ENCODE measurements at regions not wholly inside any gene's neighbourhood (a gene's known extent, or its start where the extent isn't known, plus 50 kb on each side); places are given as distances from the start of the nearest gene placed in this dataset.
A peak's percentile ranks its signal among the peaks of the same experiment; 100 is the strongest.

DNA sequence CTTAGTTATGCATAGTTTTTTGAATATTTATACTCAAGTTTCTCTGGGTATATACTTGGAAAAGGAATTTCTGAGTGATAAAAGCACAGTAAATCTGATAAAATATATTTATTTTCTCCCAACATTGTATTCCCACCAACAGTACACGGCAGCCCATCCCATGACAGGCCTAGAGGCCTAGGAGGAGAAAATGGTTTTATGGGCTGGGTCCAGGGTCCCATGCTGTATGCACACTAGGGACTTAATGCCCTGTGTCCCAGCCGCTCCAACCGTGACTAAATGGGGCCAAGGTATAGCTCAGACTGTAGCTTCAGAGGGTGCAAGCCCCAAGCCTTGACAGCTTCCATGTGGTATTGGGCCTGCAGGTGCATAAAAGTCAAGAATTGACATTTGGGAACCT, 1007.7 kb downstream of the DSC3 start:
- in situ Hi-C loops (cut with HindIII; ENCODE audit: low pct_unique_long_range_greater_than_20kb, low sequenced_read_pairs) = no loop called here
- TF ChIP-seq JUND (IDR thresholded peaks at IDR 0.05; ENCODE audit: low read depth) = no peak
- DNase-seq (ENCODE audit: low read depth in 1 of 2, low spot score in 1 of 2) = no peak

DNA sequence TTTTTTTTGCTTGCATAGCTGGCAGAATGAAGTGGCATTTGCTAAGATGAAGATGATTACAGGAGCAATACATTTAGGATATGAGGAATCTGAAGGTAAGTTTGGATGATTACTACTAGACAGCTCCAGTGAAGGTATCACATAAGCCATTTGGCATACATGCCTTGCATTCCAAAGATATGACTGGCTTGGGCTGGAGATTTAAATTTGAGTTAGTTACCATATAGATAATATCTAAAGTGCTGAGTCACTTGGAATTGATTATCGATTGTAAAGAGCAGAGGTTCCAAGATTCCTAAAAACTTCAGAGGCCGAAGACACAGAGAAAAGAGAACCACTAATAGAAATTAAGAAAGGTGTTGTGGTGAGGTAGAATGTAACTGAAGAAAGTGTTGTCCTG, 1026.4 kb downstream of the DSC3 start:
- no peak for DNase-seq (ENCODE audit: low read depth in 1 of 2, low spot score in 1 of 2)
- in situ Hi-C loops (cut with HindIII; ENCODE audit: low pct_unique_long_range_greater_than_20kb, low sequenced_read_pairs) = no loop called here
- TF ChIP-seq JUND (IDR thresholded peaks at IDR 0.05; ENCODE audit: low read depth) = no peak

DNA sequence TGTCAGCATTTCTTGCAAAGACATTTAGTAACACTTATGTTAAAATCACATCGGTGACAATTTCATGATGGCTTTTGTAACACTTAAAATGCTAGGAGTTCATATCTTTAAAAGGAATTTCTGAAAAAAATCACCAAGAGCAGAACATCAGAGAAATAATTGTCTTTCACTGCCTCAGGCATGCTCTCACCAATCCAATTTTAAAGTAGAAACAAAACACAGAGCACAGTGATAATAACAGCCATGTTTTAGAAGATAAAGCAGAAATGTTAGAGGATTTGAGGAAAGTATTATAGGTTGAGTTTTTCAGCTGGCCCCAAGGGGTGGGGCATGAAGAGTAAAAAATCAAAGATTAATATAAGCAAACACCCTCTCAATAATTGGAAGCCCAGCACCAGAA, 1037.6 kb downstream of the DSC3 start:
- in situ Hi-C loops (cut with HindIII; ENCODE audit: low pct_unique_long_range_greater_than_20kb, low sequenced_read_pairs) = no loop called here
- DNase-seq (ENCODE audit: low read depth in 1 of 2, low spot score in 1 of 2) = no peak
- TF ChIP-seq JUND (IDR thresholded peaks at IDR 0.05; ENCODE audit: low read depth) = no peak

DNA sequence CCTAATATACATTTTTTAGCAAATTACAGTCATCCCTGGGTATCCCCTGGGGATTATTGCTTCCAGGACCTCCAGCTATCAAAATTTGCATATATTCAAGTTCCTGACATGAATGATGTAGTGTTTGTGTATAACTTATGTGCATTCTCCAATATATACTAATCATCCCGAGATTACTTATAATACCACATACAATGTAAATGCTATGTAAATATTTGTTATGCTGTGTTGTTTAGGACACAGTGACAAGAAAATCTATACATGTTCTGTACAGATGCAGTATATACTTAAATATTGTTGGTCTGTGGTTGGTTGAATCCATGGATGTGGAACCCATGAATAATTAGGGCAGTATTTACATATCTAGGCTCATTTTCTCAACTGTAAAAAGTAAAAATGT, 1060.3 kb downstream of the DSC3 start:
- in situ Hi-C loops (cut with HindIII; ENCODE audit: low pct_unique_long_range_greater_than_20kb, low sequenced_read_pairs) = no loop called here

DNA sequence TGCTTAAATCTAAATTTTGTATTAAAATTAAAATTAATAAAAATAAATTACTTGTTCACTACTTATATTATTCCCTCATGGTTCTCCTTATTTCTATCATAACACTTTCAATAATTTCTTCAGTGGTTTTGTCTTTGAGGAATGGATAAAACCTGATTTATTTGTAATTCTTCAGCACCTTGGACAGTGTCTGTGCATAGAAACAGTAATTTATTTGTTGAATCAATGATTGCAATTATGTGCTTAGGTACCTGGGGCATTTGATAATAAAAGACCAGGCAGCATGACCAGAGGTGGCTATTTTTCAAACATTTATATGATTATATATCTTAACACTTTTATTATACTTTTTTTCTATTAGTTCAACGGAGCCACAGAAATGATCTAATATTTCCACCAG, 1062.7 kb downstream of the DSC3 start:
- in situ Hi-C loops (cut with HindIII; ENCODE audit: low pct_unique_long_range_greater_than_20kb, low sequenced_read_pairs) = no loop called here
- peak in 1 of 2 experiments; percentile 19 for DNase-seq (ENCODE audit: low read depth in 1 of 2, low spot score in 1 of 2)

More for the DNA sequence above, 1060.3 kb downstream of the DSC3 start:
- DNase-seq (ENCODE audit: low read depth in 1 of 2, low spot score in 1 of 2) = no peak
- no peak for TF ChIP-seq JUND (IDR thresholded peaks at IDR 0.05; ENCODE audit: low read depth)

DNA sequence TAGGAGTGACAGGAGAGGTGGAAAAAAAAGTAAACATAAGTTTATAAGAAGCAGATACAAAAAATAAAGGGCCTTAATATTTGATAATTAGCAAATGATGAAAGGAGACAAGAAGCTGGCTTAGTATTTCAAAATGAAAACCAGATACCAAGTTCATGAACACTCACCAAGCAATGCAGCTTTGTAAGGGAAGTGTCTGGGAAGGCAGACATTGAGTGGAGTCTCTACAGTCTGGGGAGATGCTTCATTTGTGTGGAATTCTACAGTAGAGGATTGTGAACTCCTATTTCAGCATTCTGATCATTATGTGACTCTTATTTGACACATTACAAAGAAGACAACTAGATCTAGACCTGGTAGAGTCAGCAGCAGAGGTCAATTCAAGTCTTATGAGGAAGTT, 1072.7 kb downstream of the DSC3 start:
- in situ Hi-C loops (cut with HindIII; ENCODE audit: low pct_unique_long_range_greater_than_20kb, low sequenced_read_pairs) = no loop called here

More for the DNA sequence above, 1062.7 kb downstream of the DSC3 start:
- TF ChIP-seq JUND (IDR thresholded peaks at IDR 0.05; ENCODE audit: low read depth) = no peak

DNA sequence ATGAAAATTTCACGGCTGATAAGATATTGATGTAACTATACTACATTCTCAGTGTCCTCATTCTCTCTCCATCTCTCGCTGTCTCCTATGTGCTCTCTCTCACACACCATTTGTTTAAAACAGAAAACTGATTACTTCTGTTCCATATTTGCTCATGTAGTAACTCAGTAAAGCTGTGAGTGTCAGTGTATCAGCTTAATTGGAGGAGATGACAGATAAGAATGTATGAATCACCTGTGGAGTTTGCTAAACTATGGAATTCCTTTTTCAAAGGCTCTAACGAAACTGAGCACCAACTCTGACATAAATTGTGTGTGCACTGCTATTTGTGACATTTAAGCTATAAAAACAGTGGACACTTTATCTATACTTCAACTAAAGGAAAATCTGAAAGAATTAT, 1080.0 kb downstream of the DSC3 start:
- in situ Hi-C loops (cut with HindIII; ENCODE audit: low pct_unique_long_range_greater_than_20kb, low sequenced_read_pairs) = no loop called here
- TF ChIP-seq JUND (IDR thresholded peaks at IDR 0.05; ENCODE audit: low read depth) = no peak
- no peak for DNase-seq (ENCODE audit: low read depth in 1 of 2, low spot score in 1 of 2)

More for the DNA sequence above, 1072.7 kb downstream of the DSC3 start:
- no peak for TF ChIP-seq JUND (IDR thresholded peaks at IDR 0.05; ENCODE audit: low read depth)
- no peak for DNase-seq (ENCODE audit: low read depth in 1 of 2, low spot score in 1 of 2)

DNA sequence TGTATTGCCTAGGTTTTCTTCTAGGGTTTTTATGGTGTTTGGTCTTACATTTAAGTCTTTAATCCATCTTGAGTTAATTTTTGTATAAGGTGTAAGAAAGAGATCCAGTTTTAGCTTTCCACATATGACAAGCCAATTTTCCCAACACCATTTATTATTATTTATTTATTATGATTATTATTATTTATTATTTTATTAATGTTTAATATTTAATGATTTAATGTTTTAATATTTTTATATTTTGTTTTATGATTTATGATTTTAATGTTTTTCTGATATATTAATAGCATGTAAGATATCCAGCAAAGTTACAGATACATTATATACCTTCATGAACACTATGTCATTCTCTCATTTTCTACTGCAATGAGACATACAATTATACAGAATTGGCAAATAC, 1082.0 kb downstream of the DSC3 start:
- in situ Hi-C loops (cut with HindIII; ENCODE audit: low pct_unique_long_range_greater_than_20kb, low sequenced_read_pairs) = no loop called here
- no peak for DNase-seq (ENCODE audit: low read depth in 1 of 2, low spot score in 1 of 2)
- no peak for TF ChIP-seq JUND (IDR thresholded peaks at IDR 0.05; ENCODE audit: low read depth)

DNA sequence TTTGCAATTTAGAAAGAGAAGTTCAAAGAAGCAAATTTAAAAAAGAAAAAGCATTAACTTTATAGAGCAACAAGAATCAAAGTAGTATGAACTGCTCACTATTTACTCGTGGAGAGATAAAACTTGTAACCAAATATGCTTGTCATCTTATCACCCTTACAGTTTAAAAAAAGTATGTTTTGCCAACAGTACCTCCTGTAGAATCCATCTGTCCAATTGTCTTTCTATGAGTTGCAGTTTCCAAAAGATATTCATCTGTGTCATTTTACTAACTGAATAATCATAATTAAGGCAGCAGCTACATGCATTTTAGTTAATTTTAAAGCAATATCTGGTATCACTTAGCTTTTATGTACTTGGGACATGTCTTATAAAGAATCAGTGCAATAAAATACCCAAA, 1112.3 kb downstream of the DSC3 start:
- DNase-seq (ENCODE audit: low read depth in 1 of 2, low spot score in 1 of 2) = no peak
- no peak for TF ChIP-seq JUND (IDR thresholded peaks at IDR 0.05; ENCODE audit: low read depth)
- in situ Hi-C loops (cut with HindIII; ENCODE audit: low pct_unique_long_range_greater_than_20kb, low sequenced_read_pairs) = no loop called here

DNA sequence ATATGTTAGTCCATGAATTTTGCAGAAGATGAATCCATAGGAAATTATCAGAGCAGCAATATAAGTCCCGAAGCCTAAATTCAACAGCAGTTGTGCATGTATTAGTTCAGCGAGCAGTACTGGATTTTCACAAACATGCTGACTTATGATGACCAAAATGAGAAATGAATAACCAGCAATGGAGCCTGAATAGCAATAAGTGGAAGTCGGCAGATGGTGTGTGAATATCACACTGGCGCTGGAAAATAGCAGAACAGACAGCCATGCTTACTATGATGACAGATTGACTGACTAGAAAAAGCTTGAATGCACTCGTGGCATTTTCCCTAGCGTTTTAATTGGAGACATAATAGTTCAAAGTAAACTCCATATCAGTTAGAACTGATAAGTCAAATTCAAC, 1114.5 kb downstream of the DSC3 start:
- in situ Hi-C loops (cut with HindIII; ENCODE audit: low pct_unique_long_range_greater_than_20kb, low sequenced_read_pairs) = no loop called here
- TF ChIP-seq JUND (IDR thresholded peaks at IDR 0.05; ENCODE audit: low read depth) = no peak
- DNase-seq (ENCODE audit: low read depth in 1 of 2, low spot score in 1 of 2) = no peak

DNA sequence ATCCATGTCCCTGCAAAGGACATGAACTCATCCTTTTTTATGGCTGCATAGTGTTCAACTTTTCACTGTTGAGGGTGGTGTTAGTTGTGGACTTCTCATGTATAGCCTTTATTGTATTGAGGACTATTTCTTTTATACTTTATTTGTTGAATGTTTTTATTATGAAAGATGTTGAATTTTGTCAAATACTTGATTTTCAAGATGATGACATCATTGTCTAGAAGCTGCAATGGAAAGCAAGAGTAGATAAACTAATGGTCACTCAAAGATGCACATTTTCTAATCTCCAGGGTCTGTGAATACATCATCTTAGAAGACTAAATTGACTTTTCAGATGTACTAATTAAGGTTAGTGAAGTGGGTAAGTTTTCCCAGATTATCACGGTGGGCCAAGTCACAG, 1117.0 kb downstream of the DSC3 start:
- in situ Hi-C loops (cut with HindIII; ENCODE audit: low pct_unique_long_range_greater_than_20kb, low sequenced_read_pairs) = no loop called here
- TF ChIP-seq JUND (IDR thresholded peaks at IDR 0.05; ENCODE audit: low read depth) = no peak
- DNase-seq (ENCODE audit: low read depth in 1 of 2, low spot score in 1 of 2) = no peak

DNA sequence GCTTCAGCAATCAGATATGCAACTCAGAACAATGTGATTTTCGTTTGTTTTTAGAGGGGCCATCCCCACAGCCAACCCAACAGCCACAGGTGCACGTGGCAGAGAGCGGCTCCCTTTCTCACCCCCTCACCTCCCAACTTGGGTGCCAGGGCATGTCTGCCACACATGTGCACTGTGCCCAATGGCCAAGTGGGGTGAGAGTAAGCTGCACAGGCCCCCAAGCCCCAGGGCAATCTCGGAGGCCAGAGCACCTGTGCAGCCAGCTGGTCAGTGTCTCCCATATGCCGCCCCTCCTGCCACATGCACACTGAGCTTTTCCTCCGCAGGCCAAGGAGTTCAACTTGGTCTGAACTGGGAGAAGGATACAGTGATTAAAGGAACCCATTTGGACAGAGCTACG, 1130.2 kb downstream of the DSC3 start:
- DNase-seq (ENCODE audit: low read depth in 1 of 2, low spot score in 1 of 2) = no peak
- TF ChIP-seq JUND (IDR thresholded peaks at IDR 0.05; ENCODE audit: low read depth) = no peak
- in situ Hi-C loops (cut with HindIII; ENCODE audit: low pct_unique_long_range_greater_than_20kb, low sequenced_read_pairs) = no loop called here

DNA sequence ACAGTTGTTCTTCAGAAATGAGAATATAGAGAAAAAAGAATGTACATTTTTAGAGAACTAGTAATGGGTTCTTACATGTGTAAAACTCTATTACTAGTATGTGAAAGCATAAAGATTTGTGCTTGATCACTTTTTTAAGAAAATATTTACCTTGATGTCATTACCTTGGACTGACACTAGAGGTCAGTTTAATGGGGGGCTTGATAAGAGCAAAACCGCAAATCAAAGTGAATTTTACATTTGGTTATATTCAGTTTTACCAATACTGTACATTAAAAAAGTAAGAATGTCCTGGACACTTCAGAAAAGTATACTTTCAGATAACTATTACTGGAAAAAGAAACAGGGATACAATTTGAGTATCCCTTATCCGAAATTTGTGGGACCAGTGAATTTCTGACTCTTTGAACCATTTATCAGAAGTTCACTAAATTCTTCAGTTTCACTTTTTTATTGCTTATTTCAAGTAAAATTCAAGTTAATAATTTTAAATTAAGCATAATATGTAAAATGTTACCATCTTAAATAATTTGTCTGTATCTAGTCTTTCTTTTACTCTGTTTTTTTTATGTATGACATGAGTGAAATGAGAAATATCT, 1149.5 kb downstream of the DSC3 start:
- no peak for TF ChIP-seq JUND (IDR thresholded peaks at IDR 0.05; ENCODE audit: low read depth)
- no peak for DNase-seq (ENCODE audit: low read depth in 1 of 2, low spot score in 1 of 2)
- in situ Hi-C loops (cut with HindIII; ENCODE audit: low pct_unique_long_range_greater_than_20kb, low sequenced_read_pairs) = no loop called here

DNA sequence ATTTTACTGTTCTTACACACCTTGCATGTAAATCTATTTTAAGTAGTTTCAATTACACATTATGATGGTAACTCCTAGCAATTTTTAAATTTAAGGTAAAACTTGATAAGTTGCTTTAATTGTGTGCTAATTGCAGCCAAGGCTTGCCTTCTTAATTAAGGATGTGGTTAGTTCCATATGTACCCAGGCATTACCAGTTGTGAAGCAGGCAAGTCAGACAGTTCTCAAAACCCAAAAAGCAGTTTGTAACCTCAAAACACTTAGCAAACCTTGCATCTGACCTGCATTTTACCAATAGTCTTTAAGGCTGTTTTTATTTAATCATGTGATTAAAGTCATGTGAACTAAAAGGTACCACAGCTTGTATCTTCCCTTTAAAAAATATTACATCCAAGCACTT, 1159.4 kb downstream of the DSC3 start:
- in situ Hi-C loops (cut with HindIII; ENCODE audit: low pct_unique_long_range_greater_than_20kb, low sequenced_read_pairs) = no loop called here
- no peak for DNase-seq (ENCODE audit: low read depth in 1 of 2, low spot score in 1 of 2)
- TF ChIP-seq JUND (IDR thresholded peaks at IDR 0.05; ENCODE audit: low read depth) = no peak
